Lung (tissue), 11 donors: ENCODE measurements at regions not wholly inside any gene's neighbourhood (a gene's known extent, or its start where the extent isn't known, plus 50 kb on each side); places are given as distances from the start of the nearest gene placed in this dataset.

Experiments used
- ATAC-seq: fragments of 200-7000 bp; cut with Tn5 transposase; one replicate; pipeline ENCODE4 v1.9.1; 2020; ENCODE audit warnings: moderate number of reproducible peaks; ENCODE audit not compliant: insufficient read depth, low FRiP score
- DNase-seq, 3 donors: peaks; one replicate each; pipeline ENCODE4 v3.0.0-alpha.2; 2013 to 2017
- H3K27ac ChIP-seq, 2 donors: one replicate each; pipeline ENCODE4 v1.5.1; 2013; ENCODE audit warnings: mild to moderate bottlenecking in 2 of 2, moderate library complexity in 2 of 2, control low read depth in 1 of 2, inconsistent platforms in 1 of 2, low read depth in 1 of 2, low read length in 1 of 2
- H3K27me3 ChIP-seq, 3 donors: one replicate each; pipeline ENCODE4 v1.5.1; 2013; ENCODE audit warnings: low read length in 2 of 3; ENCODE audit not compliant: control insufficient read depth in 3 of 3, insufficient read depth in 3 of 3
- H3K36me3 ChIP-seq, 4 donors: one replicate each; pipeline ENCODE4 v1.5.1; 2013; ENCODE audit warnings: low read length in 4 of 4, mild to moderate bottlenecking in 1 of 4, moderate library complexity in 1 of 4; ENCODE audit not compliant: control insufficient read depth in 4 of 4, insufficient read depth in 4 of 4
- H3K4me1 ChIP-seq, 5 donors: one replicate each; pipeline ENCODE4 v1.5.1; 2013; ENCODE audit warnings: low read length in 5 of 5, mild to moderate bottlenecking in 2 of 5, moderate library complexity in 1 of 5; ENCODE audit not compliant: control insufficient read depth in 5 of 5, insufficient read depth in 5 of 5
- H3K4me3 ChIP-seq: one replicate; pipeline ENCODE4 v1.5.1; 2013; ENCODE audit warnings: mild to moderate bottlenecking, control low read depth, moderate library complexity
- H3K9ac ChIP-seq, 2 donors: one replicate each; pipeline ENCODE4 v1.5.1; 2013; ENCODE audit warnings: low read length in 2 of 2, control low read depth in 1 of 2; ENCODE audit not compliant: insufficient read depth in 1 of 2
- H3K9me3 ChIP-seq, 4 donors: one replicate each; pipeline ENCODE4 v1.5.1; 2013; ENCODE audit warnings: low read length in 3 of 4, mild to moderate bottlenecking in 1 of 4, moderate library complexity in 1 of 4; ENCODE audit not compliant: control insufficient read depth in 4 of 4, insufficient read depth in 3 of 4
- WGBS, 2 donors: extraction: QIAGEN DNeasy Blood & Tissue Kit; methylation state at CpG; one replicate each; pipeline ENCODE4 v1.1.7; 2013; 5-methylcytosine and 5-hydroxymethylcytosine counted together
- TF ChIP-seq, protein P1 (sequence below): IDR thresholded peaks from 2 replicates; pipeline ENCODE4 v1.5.1; 2012; ENCODE audit warnings: mild to moderate bottlenecking; ENCODE audit errors: control extremely low read depth, extremely low read depth
- donor health status: control.
- donor health status: control.
- donor health status: Bipolar disorder and iron deficiency.
- donor health status: healthy.
- donor health status: DM: yes; HTN: yes; CAD: no.

DNA sequence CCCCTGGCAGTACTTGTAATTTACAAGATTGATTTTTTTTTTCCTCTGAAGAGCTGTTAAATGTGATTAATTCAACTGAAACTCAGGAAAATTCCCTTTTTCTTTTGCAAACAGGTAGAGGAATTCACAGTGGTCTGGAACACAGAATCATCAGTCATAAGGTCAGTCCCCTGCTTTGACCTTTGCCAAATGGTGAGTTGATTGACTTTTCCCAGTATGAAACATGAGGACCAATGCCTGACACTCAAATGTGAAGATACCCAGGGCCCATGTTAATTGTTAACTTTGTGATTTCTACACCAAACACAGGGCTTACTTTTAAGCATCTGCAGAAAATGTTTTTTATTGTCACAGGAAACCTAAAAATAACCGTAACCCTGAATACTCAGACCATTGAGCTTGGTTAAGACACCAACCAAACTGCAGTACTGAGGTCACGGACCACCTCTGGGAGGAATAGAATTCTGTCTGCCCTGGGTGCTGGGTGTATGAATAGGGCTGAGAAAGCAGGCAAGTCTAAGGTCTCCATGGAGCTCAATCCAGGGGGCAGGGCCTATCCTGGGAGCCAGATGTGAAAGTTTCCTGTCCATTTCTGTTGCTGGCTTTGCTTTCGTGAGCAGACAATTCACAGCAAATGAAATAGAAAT is 192.4 kb downstream of the TMX1 start:
- WGBS, 2 donors = 91 to 97% methylated on average over 3 of the region's 3 CpGs
- no peak overlapping the region for H3K27ac ChIP-seq

DNA sequence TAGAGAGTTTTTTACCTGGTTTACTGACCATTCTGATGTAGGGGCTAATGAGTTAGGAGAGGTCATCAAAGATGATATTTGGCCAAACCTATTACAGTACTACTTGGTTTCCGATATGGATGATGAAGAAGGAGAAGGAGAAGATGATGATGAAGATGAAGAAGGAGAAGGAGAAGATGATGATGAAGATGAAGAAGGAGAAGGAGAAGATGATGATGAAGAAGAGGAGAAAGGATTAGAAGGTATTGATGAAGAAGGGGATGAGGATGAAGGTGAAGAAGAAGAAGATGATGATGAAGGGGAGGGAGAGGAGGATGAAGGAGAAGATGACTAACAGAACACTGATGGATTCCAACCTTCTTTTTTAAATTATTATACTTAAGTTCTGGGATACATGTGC is 196.6 kb downstream of the TMX1 start:
- Histone ChIP-seq H3K4me3 (no peak overlapping the region), H3K27me3 (no peaks in the 10 kb centered on the region), H3K9me3 (no peaks in the 10 kb centered on the region), H3K36me3 (no peaks in the 10 kb centered on the region), H3K4me1 (peaks cover 0 to 19% (median 3%) of the 10 kb centered on the region in 5 donors), H3K9ac (no peak overlapping the region), H3K27ac (no peak overlapping the region)
- TF ChIP-seq, protein P1, sequence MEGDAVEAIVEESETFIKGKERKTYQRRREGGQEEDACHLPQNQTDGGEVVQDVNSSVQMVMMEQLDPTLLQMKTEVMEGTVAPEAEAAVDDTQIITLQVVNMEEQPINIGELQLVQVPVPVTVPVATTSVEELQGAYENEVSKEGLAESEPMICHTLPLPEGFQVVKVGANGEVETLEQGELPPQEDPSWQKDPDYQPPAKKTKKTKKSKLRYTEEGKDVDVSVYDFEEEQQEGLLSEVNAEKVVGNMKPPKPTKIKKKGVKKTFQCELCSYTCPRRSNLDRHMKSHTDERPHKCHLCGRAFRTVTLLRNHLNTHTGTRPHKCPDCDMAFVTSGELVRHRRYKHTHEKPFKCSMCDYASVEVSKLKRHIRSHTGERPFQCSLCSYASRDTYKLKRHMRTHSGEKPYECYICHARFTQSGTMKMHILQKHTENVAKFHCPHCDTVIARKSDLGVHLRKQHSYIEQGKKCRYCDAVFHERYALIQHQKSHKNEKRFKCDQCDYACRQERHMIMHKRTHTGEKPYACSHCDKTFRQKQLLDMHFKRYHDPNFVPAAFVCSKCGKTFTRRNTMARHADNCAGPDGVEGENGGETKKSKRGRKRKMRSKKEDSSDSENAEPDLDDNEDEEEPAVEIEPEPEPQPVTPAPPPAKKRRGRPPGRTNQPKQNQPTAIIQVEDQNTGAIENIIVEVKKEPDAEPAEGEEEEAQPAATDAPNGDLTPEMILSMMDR = no peak
- DNase-seq (no peak), ATAC-seq (no peak)
- 87 to 95% methylated on average over 1 of the region's 1 CpG for WGBS, 2 donors

More for the DNA sequence above, 192.4 kb downstream of the TMX1 start:
- no peaks in the 10 kb centered on the region for H3K36me3 ChIP-seq
- no peak for DNase-seq
- ATAC-seq = no peak
- TF ChIP-seq, protein P1 = no peak
- H3K9ac ChIP-seq = no peak overlapping the region
- H3K9me3 ChIP-seq = no peaks in the 10 kb centered on the region
- H3K4me1 ChIP-seq = peaks cover 0 to 9% (median 0%) of the 10 kb centered on the region in 5 donors
- no peak overlapping the region for H3K4me3 ChIP-seq
- H3K27me3 ChIP-seq = no peaks in the 10 kb centered on the region

DNA sequence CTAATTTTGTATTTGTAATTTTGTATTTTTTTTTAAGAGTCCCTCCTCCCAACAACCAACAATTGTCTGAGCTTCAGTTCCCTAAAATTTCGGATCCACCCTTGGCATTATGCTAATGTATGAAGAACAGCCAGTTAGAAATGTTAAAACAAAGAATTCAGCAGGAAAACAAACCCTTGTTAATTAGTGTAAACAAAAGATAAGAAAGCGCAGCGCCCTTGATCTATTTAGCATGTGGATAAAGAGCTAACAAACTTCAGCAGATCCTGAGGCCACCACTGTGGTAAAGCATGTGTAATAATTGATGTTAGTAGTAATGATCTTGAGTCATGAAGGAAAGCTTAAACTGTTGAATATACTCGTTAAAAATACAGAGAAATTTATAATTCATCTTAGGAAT is 199.8 kb downstream of the TMX1 start:
- no peaks in the 10 kb centered on the region for H3K36me3 ChIP-seq
- no peaks in the 10 kb centered on the region for H3K9me3 ChIP-seq
- H3K27me3 ChIP-seq = no peaks in the 10 kb centered on the region
- peaks cover 0 to 36% (median 0%) of the 10 kb centered on the region in 5 donors for H3K4me1 ChIP-seq
- ATAC-seq (no peak), DNase-seq (no peak)
- no peak overlapping the region for H3K27ac ChIP-seq
- whole genome bisulfite sequencing, 2 donors = 37 to 41% methylated on average over 4 of the region's 4 CpGs
- no peak overlapping the region for H3K4me3 ChIP-seq
- TF ChIP-seq, protein P1 = no peak
- H3K9ac ChIP-seq = no peak overlapping the region

DNA sequence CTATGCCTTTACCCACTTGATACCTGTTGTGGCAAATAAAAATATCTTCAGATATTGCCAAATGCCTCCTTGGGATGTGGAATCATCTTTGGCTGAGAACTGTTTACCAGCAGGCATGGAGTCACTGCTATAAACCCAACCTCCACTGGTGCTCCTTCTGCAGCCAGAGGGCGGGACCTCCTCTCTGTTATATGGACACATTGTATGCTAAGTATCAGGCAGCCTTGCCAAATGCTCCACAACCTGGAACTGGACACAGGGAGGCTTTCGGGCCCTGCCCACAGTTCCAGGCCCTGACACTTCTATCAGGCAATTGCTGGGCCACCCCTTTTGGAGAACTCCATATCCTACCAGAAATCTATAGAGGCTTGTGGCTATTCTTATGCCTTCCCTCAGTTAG is 201.0 kb downstream of the TMX1 start:
- no peaks in the 10 kb centered on the region for H3K27me3 ChIP-seq
- no peak for ATAC-seq
- H3K9ac ChIP-seq = no peak overlapping the region

More for the DNA sequence above, 201.0 kb downstream of the TMX1 start:
- Histone ChIP-seq H3K4me3 (no peak overlapping the region), H3K9me3 (no peaks in the 10 kb centered on the region), H3K36me3 (no peaks in the 10 kb centered on the region), H3K4me1 (peaks cover 0 to 36% (median 0%) of the 10 kb centered on the region in 5 donors), H3K27ac (no peak overlapping the region)
- TF ChIP-seq, protein P1 = no peak
- 82 to 92% methylated on average over 2 of the region's 2 CpGs for WGBS, 2 donors
- DNase-seq = no peak
